ENCODE measurements at regions not wholly inside any gene's neighbourhood (a gene's known extent, or its start where the extent isn't known, plus 50 kb on each side); places are given as distances from the start of the nearest gene placed in this dataset.

DNA sequence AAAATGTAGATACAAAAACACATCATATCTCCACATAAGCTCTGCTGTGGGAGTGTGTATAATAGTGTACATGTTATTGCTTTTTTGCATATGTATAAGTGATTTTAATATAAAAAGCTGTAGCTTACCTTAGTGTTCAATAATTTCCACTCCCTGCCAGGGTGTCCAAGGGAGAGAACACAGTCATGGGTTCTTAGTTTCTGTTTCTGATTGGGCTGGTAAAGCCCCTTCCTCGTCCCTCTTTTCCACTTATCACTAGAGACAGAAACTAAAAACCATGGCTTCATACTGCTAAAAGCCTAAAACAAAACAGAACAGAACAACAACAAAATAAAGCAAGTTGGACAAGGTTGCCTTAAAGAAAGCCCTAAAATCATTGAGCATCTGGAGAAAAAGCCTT lies 74.4 kb upstream of the S1PR3 start:
- TF ChIP-seq POLR2A (IDR thresholded peaks at IDR 0.05; ENCODE audit: low read depth, low read length) (no peak), DPF2 (IDR thresholded peaks at IDR 0.05) (no peak), ZNF622 (IDR thresholded peaks at IDR 0.05) (no peak)
